ENCODE measurements at regions not wholly inside any gene's neighbourhood (a gene's known extent, or its start where the extent isn't known, plus 50 kb on each side); places are given as distances from the start of the nearest gene placed in this dataset.

- no peak for TF ChIP-seq CTCF (IDR thresholded peaks at IDR 0.05)
- no peak for TF ChIP-seq EZH2phosphoT487 (IDR thresholded peaks at IDR 0.05)
- TF ChIP-seq EZH2 (IDR thresholded peaks at IDR 0.05) = no peak
Observed at GRCh38 chr12:11577658-11578260, 71.7 kb upstream of the ETV6 start.

Data from neural progenitor cell (in vitro differentiated cells).